Neural cell (in vitro differentiated cells): ENCODE measurements at regions not wholly inside any gene's neighbourhood (a gene's known extent, or its start where the extent isn't known, plus 50 kb on each side); places are given as distances from the start of the nearest gene placed in this dataset.

Source experiments
- CTCF ChIP-seq: fragments of 450-650 bp; IDR thresholded peaks from 2 replicates; pipeline ENCODE4 v1.5.1; 2014; ENCODE audit warnings: antibody characterized with exemption, mild to moderate bottlenecking, moderate library complexity; ENCODE audit not compliant: poor library complexity, severe bottlenecking
- EZH2 ChIP-seq: fragments of 200-600, 300-800 bp; shearing (Covaris generic), sonication (generic); IDR thresholded peaks from 2 replicates; pipeline ENCODE4 v1.6.1; 2014; ENCODE audit warnings: antibody characterized with exemption, low read length, borderline replicate concordance, mild to moderate bottlenecking; ENCODE audit not compliant: insufficient read depth, poor library complexity, severe bottlenecking
- MXI1 ChIP-seq: fragments of 450-650 bp; conservative IDR thresholded peaks from 2 replicates; pipeline ENCODE4 v1.6.1; 2014; ENCODE audit warnings: antibody characterized with exemption, mild to moderate bottlenecking; ENCODE audit not compliant: poor library complexity, severe bottlenecking
- POLR2AphosphoS5 ChIP-seq: IDR thresholded peaks from 2 replicates; pipeline ENCODE4 v1.6.1; 2012
- RAD21 ChIP-seq: fragments of 450-650 bp; conservative IDR thresholded peaks from 2 replicates; pipeline ENCODE4 v1.6.1; 2014; ENCODE audit warnings: antibody characterized with exemption, mild to moderate bottlenecking, moderate library complexity
- REST ChIP-seq: IDR thresholded peaks from 2 replicates; pipeline ENCODE4 v1.6.1; 2012; ENCODE audit warnings: borderline replicate concordance
- SMC3 ChIP-seq: fragments of 450-650 bp; conservative IDR thresholded peaks from 2 replicates; pipeline ENCODE4 v1.6.1; 2014; ENCODE audit warnings: antibody characterized with exemption, mild to moderate bottlenecking, moderate library complexity; ENCODE audit not compliant: poor library complexity
- TAF1 ChIP-seq: IDR thresholded peaks from 2 replicates; pipeline ENCODE4 v1.6.1; 2012; ENCODE audit warnings: low read depth

- TF ChIP-seq CTCF (no peak), EZH2 (no peak), RAD21 (no peak), POLR2AphosphoS5 (no peak), REST (no peak), TAF1 (no peak), MXI1 (no peak), SMC3 (no peak)
These were observed 918.3 kb downstream of the ARAP2 start for GRCh38 chr4:35325908-35326453.
